HG03565 (cell line): ENCODE measurements at regions not wholly inside any gene's neighbourhood (a gene's known extent, or its start where the extent isn't known, plus 50 kb on each side); places are given as distances from the start of the nearest gene placed in this dataset.

ENCODE experiments used
- ATAC-seq: cut with Tn5 transposase; IDR thresholded peaks from one replicate; pipeline ENCODE4 v1.9.1; 2021; ENCODE audit warnings: mild to moderate bottlenecking, moderate library complexity; ENCODE audit not compliant: unreplicated experiment

DNA sequence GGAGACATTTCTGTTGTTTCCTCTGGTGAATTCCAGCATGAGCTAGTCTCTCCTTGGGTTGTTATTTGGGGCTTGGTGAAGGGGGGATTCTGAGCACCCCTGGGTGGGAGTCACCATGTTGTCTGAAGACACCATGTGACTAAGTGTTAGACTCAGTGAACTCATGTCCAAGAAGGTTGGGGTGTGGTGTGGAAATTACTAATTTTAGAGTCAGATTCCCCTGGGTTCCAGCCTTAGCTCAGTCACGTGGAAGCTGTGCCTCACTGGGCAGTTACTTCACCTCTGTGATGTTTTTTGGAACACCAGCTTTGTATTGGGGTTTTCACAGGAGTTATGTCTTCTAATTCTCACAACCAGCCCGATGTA is 171.5 kb downstream of the RPLP1 start:
- no peak for ATAC-seq

GRCh38 chr15:69624816-69625215 is 172.2 kb downstream of the RPLP1 start:
- ATAC-seq: no peak

DNA sequence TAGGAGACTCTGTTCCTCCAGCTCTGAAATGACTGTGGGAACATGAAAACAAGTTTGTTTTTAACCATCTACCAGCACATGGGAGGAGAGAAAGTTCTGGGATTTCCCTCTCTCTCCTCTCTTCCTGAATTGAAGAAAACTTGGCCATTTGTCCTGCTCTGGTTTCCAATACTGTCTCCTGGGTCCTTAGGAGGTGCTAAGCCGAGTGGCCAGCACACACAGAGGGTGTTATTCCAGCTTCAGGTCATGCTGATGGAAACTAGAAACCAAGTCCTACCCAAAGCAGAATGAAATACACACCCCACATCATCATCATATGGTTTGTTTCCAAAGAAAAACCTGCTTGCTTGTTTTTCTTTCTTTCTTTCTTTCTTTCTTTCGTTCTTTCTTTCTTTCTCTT is 172.7 kb downstream of the RPLP1 start:
- ATAC-seq: no peak

- no peak for ATAC-seq
Observed at GRCh38 chr15:69626095-69627066, 173.8 kb downstream of the RPLP1 start.

- ATAC-seq: no peak
Observed at GRCh38 chr15:69627548-69628158, 175.0 kb downstream of the RPLP1 start.

GRCh38 chr15:69628256-69629093 is 175.9 kb downstream of the RPLP1 start:
- no peak for ATAC-seq

- no peak for ATAC-seq
Observed at GRCh38 chr15:69629631-69630161, 177.1 kb downstream of the RPLP1 start.

DNA sequence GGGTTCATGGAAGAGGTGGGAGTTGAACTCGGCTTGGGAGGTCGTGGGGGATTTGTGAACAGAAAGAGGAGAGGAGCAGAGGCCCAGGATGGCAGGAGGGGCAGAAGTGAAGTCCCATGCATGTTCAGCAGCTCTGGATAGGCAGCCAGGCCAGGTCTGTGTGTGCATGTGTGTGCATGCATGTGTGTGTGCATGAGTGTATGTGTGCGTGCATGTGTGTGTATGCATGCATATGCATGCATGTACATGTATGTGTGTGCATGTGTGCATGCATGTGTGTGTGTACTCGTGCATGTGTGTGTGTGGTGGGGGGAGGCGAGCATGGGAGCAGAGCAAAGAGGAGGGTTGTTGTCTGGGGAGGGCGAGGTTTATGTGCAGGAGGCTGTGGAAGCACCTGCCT is 178.4 kb downstream of the RPLP1 start:
- ATAC-seq: no peak

DNA sequence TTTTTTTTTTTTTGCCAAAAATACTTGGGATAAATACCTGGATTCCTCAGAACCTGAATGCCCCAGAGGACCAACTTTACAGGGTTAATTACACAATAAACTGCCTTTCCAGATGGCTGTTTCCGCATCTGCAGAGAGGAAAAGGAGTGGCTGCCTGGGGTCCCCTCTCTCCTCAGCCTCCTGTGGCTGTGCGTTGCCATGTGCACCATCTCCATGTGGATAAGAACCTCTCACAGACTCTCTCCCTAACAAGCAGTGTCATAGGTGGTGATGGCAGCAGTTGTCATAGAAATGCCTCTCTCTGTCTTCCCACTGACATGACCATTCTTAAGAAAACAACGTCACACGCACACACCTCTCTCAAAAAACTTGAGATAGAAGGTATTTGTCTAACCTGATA is 179.4 kb downstream of the RPLP1 start:
- no peak for ATAC-seq

DNA sequence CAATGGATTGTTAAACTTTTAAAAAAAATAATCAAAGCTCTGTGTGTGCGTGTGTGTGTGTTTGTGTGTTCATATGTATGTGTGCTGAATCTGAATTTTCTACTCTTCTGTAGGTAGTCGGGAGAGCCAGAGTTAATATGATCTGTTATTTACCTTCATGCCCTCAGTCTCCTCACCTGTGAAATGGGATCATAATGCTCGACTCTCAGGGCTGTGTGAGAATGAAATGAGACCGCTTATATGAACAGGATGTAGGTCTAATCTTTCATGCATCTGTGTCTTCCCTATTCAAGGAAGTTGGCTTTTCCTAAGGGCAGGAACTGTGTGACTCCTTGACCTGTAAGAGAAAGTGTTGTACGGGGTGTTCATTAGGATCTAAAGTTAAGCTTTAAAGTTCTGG is 182.2 kb downstream of the RPLP1 start:
- no peak for ATAC-seq

DNA sequence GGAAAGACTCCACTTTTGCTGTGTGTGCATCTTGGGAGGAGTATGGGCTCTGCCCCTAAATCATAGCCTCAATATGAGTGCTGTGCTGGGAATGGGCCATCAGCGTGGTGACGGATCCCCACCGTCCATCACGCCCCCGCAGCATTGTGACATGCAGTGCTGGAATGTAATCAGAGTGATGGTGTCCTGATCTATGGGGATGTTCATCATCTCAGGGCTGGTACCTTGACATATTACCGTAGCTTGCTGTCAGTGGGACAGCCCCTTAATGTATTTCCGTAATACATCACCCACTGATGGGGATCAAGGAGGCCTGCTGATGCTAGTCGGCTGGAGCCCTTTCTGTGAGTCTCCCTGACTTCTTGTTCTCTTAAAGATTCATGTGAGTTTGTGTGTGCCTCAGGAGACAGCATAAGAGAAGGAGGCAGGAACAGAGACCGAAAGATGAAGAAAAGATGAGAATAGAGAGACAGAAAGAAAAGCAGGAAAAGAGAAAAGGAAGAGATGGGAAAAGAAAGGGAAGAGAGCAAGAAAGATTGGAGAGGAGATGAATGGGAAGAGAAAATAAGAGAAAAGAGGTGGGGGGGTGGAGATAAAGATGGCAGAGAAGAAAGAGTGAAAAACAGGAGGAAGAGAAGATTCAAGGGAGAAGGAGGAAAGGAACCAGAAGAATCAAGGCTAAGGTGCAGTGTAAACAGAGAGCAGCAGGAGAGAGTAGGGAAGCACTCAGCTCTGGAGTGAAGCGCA is 183.7 kb downstream of the RPLP1 start:
- ATAC-seq: no peak

- no peak for ATAC-seq
Observed at GRCh38 chr15:69637818-69638217, 185.2 kb downstream of the RPLP1 start.

GRCh38 chr15:69643476-69643875 is 190.9 kb downstream of the RPLP1 start:
- ATAC-seq: no peak

DNA sequence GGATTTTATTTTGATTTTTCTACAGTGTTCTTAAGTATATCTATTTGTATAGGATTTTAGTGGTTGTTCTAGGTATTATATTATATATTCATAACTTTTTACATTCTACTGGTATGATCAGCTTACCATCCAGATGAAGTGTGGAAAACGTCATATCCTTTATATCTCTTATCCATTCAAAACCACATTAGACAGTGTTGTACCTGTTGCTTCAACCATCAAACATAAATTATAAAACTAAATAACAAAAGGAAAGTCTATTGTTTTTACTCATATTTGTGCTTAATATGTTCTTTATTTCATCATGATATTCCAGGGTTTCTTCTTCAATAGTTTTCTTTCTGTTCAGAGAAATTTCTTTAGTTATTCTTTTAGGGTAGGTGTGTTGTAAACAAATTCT is 191.4 kb downstream of the RPLP1 start:
- no peak for ATAC-seq

DNA sequence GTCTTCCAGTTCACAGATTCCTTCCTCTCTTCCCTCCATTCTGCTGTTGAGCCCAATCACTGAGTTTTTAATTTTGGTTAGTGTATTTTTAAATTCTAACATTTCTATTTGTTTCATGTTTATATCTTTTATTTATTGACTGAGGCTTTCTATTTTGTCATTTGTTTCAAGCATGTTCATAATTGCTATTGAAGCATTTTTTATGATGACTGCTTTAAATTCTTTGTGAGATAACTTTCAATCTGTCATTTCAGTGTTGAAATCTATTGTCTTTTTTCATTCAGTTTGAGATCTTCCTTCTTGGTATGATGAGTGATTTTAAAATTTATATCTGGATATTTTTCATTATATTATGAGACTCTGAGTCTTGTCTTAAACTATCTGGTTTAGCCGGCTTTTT is 192.3 kb downstream of the RPLP1 start:
- ATAC-seq: no peak

- ATAC-seq: no peak
Observed at GRCh38 chr15:69647142-69647513, 194.5 kb downstream of the RPLP1 start.

- ATAC-seq: no peak
Observed at GRCh38 chr15:69648212-69648611, 195.6 kb downstream of the RPLP1 start.

DNA sequence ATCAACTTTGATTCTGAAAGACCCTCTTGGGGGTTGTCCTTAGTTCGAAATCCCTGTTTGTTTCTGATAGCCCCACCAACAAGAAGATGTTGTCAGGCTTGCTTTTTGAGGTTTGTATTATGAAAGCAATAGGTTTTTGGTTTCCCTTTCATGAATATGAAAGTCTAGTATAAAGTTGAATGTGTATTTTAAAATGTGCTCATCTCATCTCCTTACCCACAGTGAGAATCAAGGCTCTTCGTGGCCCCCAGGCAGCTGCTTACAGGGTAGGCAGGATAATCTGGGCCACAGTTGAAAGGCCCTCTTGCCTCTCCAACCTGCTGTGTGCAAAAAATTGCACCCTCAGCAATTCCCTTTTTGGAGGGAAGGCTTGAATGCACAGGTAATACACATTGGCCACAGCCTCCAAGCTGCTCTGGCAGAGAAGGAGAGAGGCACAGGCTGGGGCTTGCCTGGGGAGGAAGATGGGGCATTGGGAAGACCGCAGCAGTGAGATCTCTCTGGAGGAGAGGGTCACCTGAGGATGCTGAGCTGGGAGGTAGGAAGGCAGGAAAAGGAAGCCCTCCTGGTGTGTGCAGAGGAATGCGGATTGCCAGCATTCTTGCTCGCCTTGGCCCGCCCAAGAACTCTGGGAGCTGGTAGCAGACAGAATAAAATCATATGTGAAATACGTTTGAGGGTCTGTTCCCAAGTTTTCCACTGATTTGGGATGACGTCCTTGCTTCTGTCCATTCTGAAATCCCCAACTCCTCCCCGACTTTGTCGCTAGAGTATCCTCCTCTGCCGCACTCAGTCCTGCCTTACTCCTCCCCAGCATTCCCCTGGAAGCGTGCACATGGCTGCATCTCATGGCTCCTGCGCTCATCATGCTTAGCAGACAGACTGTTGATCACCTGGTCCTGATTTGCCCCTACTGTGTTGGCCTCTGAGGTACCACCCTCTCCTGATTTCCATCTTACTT is 196.4 kb downstream of the RPLP1 start:
- ATAC-seq: no peak

DNA sequence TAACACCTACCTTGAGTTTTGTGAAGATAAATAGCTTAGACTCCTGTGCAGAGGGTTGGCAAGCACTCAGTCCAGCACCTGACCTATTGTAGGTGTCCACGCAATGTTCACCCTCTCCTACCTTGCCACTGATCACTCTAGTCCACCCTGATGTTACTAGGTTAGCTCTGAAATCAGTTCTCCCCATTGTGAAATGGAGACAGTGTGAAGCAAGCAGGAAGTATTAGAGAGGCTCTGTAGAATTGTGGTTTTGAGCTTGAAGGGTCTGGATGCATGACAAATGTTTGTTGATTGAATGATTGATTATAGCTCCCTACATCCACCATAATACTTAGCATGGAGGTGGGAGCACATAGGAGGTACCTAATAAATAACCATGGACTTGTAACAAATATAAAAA is 199.7 kb downstream of the RPLP1 start:
- ATAC-seq: no peak
